ENCODE measurements at regions not wholly inside any gene's neighbourhood (a gene's known extent, or its start where the extent isn't known, plus 50 kb on each side); places are given as distances from the start of the nearest gene placed in this dataset.
"Not testable (repeated sequence)": the region's sequence is repeated elsewhere in the genome, so short reads cannot be mapped to it uniquely, and the experiment has no call there.

- CTCF ChIA-PET = no interaction called here
- peaks cover 8 to 27% (median 24%) of the 10 kb centered on the region in 7 donors for H3K4me1 Mint-ChIP-seq
- Histone ChIP-seq H3K4me3 (ENCODE audit: low read length) (no peak overlapping the region), H3K27me3 (ENCODE audit: control insufficient read depth in 2 of 2, insufficient read depth in 2 of 2, low read length in 2 of 2) (peaks cover 12 to 19% of the 10 kb centered on the region in 2 donors), H3K9me3 (ENCODE audit: control insufficient read depth in 2 of 3, low read length in 3 of 3) (no peaks in the 10 kb centered on the region), H3K36me3 (ENCODE audit: control insufficient read depth in 2 of 3, insufficient read depth in 3 of 3, low read length in 3 of 3) (no peaks in the 10 kb centered on the region), H3K27ac (ENCODE audit: low read depth, low read length) (no peak overlapping the region), H3K4me1 (ENCODE audit: control insufficient read depth in 2 of 2, insufficient read depth in 2 of 2, low read length in 2 of 2) (peaks cover 22 to 23% of the 10 kb centered on the region in 2 donors)
- H3K9me3 Mint-ChIP-seq = peaks cover 0 to 5% (median 0%) of the 10 kb centered on the region in 11 donors
- ATAC-seq (no peak), DNase-seq (no peak)
- no peaks in the 10 kb centered on the region for H3K36me3 Mint-ChIP-seq
- H3K27ac Mint-ChIP-seq = no peak overlapping the region
- intact Hi-C loops (cut with micrococcal nuclease) = loop anchor here (5.0 to 10.0 kb wide), 3 partner anchors 202 to 707 kb away; no protein-coding TSS in a partner anchor
- peaks cover 16 to 77% (median 29%) of the 10 kb centered on the region in 5 donors for H3K27me3 Mint-ChIP-seq
- no peak overlapping the region for H3K4me3 Mint-ChIP-seq
- POLR2A ChIA-PET = no interaction called here
These were observed 65.6 kb upstream of the USP15 start for GRCh38 chr12:62194616-62195015.

- H3K27ac ChIP-seq (ENCODE audit: low read depth, low read length) = no peak overlapping the region
- ChIA-PET POLR2A (no interaction called here), CTCF (interaction anchor here (0.6 to 1.1 kb wide), 3 partner anchors 14 to 326 kb away, joined by 3 to 11 read pairs (median 3); no protein-coding TSS in a partner anchor)
- H3K27me3 Mint-ChIP-seq = peaks cover 12 to 76% (median 17%) of the 10 kb centered on the region in 5 donors
- no peaks in the 10 kb centered on the region for H3K36me3 ChIP-seq (ENCODE audit: control insufficient read depth in 2 of 3, insufficient read depth in 3 of 3, low read length in 3 of 3)
- H3K4me1 Mint-ChIP-seq = peaks cover 8 to 19% (median 16%) of the 10 kb centered on the region in 7 donors
- no peak overlapping the region for H3K4me3 ChIP-seq (ENCODE audit: low read length)
- peak overlapping the region in 2 of 9 donors; percentile 42 to 67 for H3K27ac Mint-ChIP-seq
- ATAC-seq (no peak), DNase-seq (no peak)
- peaks cover 0 to 4% (median 0%) of the 10 kb centered on the region in 5 donors for H3K36me3 Mint-ChIP-seq
- H3K4me3 Mint-ChIP-seq = no peak overlapping the region
- peaks cover 0 to 9% of the 10 kb centered on the region in 2 donors for H3K27me3 ChIP-seq (ENCODE audit: control insufficient read depth in 2 of 2, insufficient read depth in 2 of 2, low read length in 2 of 2)
- peaks cover 9 to 12% of the 10 kb centered on the region in 2 donors for H3K4me1 ChIP-seq (ENCODE audit: control insufficient read depth in 2 of 2, insufficient read depth in 2 of 2, low read length in 2 of 2)
- intact Hi-C loops (cut with micrococcal nuclease) = loop anchor here in 1 of 2 donors (10.0 kb wide), 1 partner anchor 321 kb away; no protein-coding TSS in a partner anchor
- no peaks in the 10 kb centered on the region for H3K9me3 ChIP-seq (ENCODE audit: control insufficient read depth in 2 of 3, low read length in 3 of 3)
- H3K9me3 Mint-ChIP-seq = peaks cover 0 to 18% (median 9%) of the 10 kb centered on the region in 11 donors
These were observed 64.1 kb upstream of the USP15 start for GRCh38 chr12:62196146-62196545.

GRCh38 chr12:62202861-62203260 is 57.3 kb upstream of the USP15 start:
- intact Hi-C loops (cut with micrococcal nuclease); H3K9me3 ChIP-seq (ENCODE audit: control insufficient read depth in 2 of 3, low read length in 3 of 3); H3K4me1 ChIP-seq (ENCODE audit: control insufficient read depth in 2 of 2, insufficient read depth in 2 of 2, low read length in 2 of 2); CTCF ChIA-PET; H3K4me3 Mint-ChIP-seq; H3K4me1 Mint-ChIP-seq; H3K36me3 ChIP-seq (ENCODE audit: control insufficient read depth in 2 of 3, insufficient read depth in 3 of 3, low read length in 3 of 3); H3K4me3 ChIP-seq (ENCODE audit: low read length); H3K27ac ChIP-seq (ENCODE audit: low read depth, low read length); POLR2A ChIA-PET; DNase-seq; H3K27ac Mint-ChIP-seq; H3K27me3 ChIP-seq (ENCODE audit: control insufficient read depth in 2 of 2, insufficient read depth in 2 of 2, low read length in 2 of 2): not testable (repeated sequence)
- peaks cover 4 to 19% (median 15%) of the 10 kb centered on the region in 5 donors for H3K36me3 Mint-ChIP-seq
- ATAC-seq = peak; percentile 45
- H3K9me3 Mint-ChIP-seq = peaks cover 8 to 55% (median 31%) of the 10 kb centered on the region in 11 donors
- peaks cover 0 to 41% (median 0%) of the 10 kb centered on the region in 5 donors for H3K27me3 Mint-ChIP-seq

- Mint-ChIP-seq H3K27ac (peak overlapping the region in 1 of 9 donors; percentile 65), H3K4me1 (peaks cover 1 to 15% (median 10%) of the 10 kb centered on the region in 7 donors), H3K9me3 (peaks cover 8 to 46% (median 25%) of the 10 kb centered on the region in 11 donors), H3K36me3 (peaks cover 4 to 19% (median 15%) of the 10 kb centered on the region in 5 donors), H3K4me3 (no peak overlapping the region), H3K27me3 (peaks cover 0 to 28% (median 0%) of the 10 kb centered on the region in 5 donors)
- H3K27me3 ChIP-seq (ENCODE audit: control insufficient read depth in 2 of 2, insufficient read depth in 2 of 2, low read length in 2 of 2) = no peaks in the 10 kb centered on the region
- no peak for ATAC-seq
- no peak overlapping the region for H3K27ac ChIP-seq (ENCODE audit: low read depth, low read length)
- H3K36me3 ChIP-seq (ENCODE audit: control insufficient read depth in 2 of 3, insufficient read depth in 3 of 3, low read length in 3 of 3) = no peaks in the 10 kb centered on the region
- no peak overlapping the region for H3K4me3 ChIP-seq (ENCODE audit: low read length)
- H3K4me1 ChIP-seq (ENCODE audit: control insufficient read depth in 2 of 2, insufficient read depth in 2 of 2, low read length in 2 of 2) = no peaks in the 10 kb centered on the region
- ChIA-PET POLR2A (no interaction called here), CTCF (no interaction called here)
- intact Hi-C loops (cut with micrococcal nuclease) = no loop called here
- DNase-seq = no peak
- H3K9me3 ChIP-seq (ENCODE audit: control insufficient read depth in 2 of 3, low read length in 3 of 3) = peaks cover 0 to 7% (median 0%) of the 10 kb centered on the region in 3 experiments
These were observed 54.9 kb upstream of the USP15 start for GRCh38 chr12:62205346-62205745.

GRCh38 chr12:62207248-62207647 is 53.0 kb upstream of the USP15 start:
- intact Hi-C loops (cut with micrococcal nuclease) = no loop called here
- peaks cover 0 to 19% (median 0%) of the 10 kb centered on the region in 5 donors for H3K27me3 Mint-ChIP-seq

More at GRCh38 chr12:62207248-62207647, 53.0 kb upstream of the USP15 start:
- CTCF ChIA-PET = no interaction called here
- Mint-ChIP-seq H3K4me3 (no peak overlapping the region), H3K4me1 (peaks cover 4 to 21% (median 14%) of the 10 kb centered on the region in 7 donors), H3K9me3 (peaks cover 8 to 27% (median 20%) of the 10 kb centered on the region in 11 donors), H3K36me3 (peaks cover 0 to 19% (median 15%) of the 10 kb centered on the region in 5 donors), H3K27ac (no peak overlapping the region)
- DNase-seq (no peak), ATAC-seq (no peak)
- no peak overlapping the region for H3K4me3 ChIP-seq (ENCODE audit: low read length)
- H3K27me3 ChIP-seq (ENCODE audit: control insufficient read depth in 2 of 2, insufficient read depth in 2 of 2, low read length in 2 of 2) = no peaks in the 10 kb centered on the region
- no peak overlapping the region for H3K27ac ChIP-seq (ENCODE audit: low read depth, low read length)
- H3K4me1 ChIP-seq (ENCODE audit: control insufficient read depth in 2 of 2, insufficient read depth in 2 of 2, low read length in 2 of 2) = no peaks in the 10 kb centered on the region
- POLR2A ChIA-PET = no interaction called here
- no peaks in the 10 kb centered on the region for H3K36me3 ChIP-seq (ENCODE audit: control insufficient read depth in 2 of 3, insufficient read depth in 3 of 3, low read length in 3 of 3)
- H3K9me3 ChIP-seq (ENCODE audit: control insufficient read depth in 2 of 3, low read length in 3 of 3) = peaks cover 0 to 7% (median 0%) of the 10 kb centered on the region in 3 experiments

Data from naive thymus-derived CD4-positive, alpha-beta T cell (primary cell).